Right atrium auricular region (tissue), 2 donors: ENCODE measurements at regions not wholly inside any gene's neighbourhood (a gene's known extent, or its start where the extent isn't known, plus 50 kb on each side); places are given as distances from the start of the nearest gene placed in this dataset.

Experiments
- DNase-seq: peaks from one replicate; pipeline ENCODE4 v3.0.0-alpha.2; 2019; ENCODE audit warnings: low spot score
- H3K27ac ChIP-seq, 2 donors: fragments of 200-600 bp; sonication (generic); 1 replicate in 1 of 2; 2 replicates in 1 of 2; pipeline ENCODE4 v1.5.1; 2016 to 2019
- H3K27me3 ChIP-seq, 2 donors: fragments of 200-600 bp; sonication (generic); one replicate each; pipeline versions ENCODE4 v1.5.1 to v1.6.0; 2017 to 2019
- H3K36me3 ChIP-seq: fragments of 200-600 bp; sonication (generic); one replicate; pipeline ENCODE4 v1.5.1; 2016
- H3K4me1 ChIP-seq, 2 donors: fragments of 200-600 bp; sonication (generic); one replicate each; pipeline versions ENCODE4 v1.5.1 to v1.6.0; 2017 to 2019
- H3K4me3 ChIP-seq, 2 donors: fragments of 200-600 bp; sonication (generic); 1 replicate in 1 of 2; 2 replicates in 1 of 2; pipeline ENCODE4 v1.5.1; 2017 to 2019; ENCODE audit warnings: mild to moderate bottlenecking in 1 of 2, moderate library complexity in 1 of 2
- H3K9me3 ChIP-seq, 2 donors: fragments of 200-600 bp; sonication (generic); one replicate each; pipeline ENCODE4 v1.5.1; 2019
- CTCF ChIP-seq, 2 donors: fragments of 200-600 bp; sonication (generic); IDR thresholded peaks; one replicate each; pipeline ENCODE4 v1.5.1; 2019; ENCODE audit warnings: antibody characterized with exemption in 2 of 2

- H3K27me3 ChIP-seq, result no peaks in the 10 kb centered on the region
- H3K9me3 ChIP-seq, result no peaks in the 10 kb centered on the region
- H3K36me3 ChIP-seq, result no peaks in the 10 kb centered on the region
- no peak for DNase-seq
- H3K27ac ChIP-seq, result no peak overlapping the region
- no peaks in the 10 kb centered on the region for H3K4me1 ChIP-seq
- H3K4me3 ChIP-seq, result no peak overlapping the region
- TF ChIP-seq CTCF (IDR thresholded peaks at IDR 0.05), result no peak
These were observed 134.0 kb upstream of the SERTAD2 start for GRCh38 chr2:64787698-64788097.

- Histone ChIP-seq H3K9me3 (no peaks in the 10 kb centered on the region), H3K36me3 (no peaks in the 10 kb centered on the region), H3K4me3 (no peak overlapping the region), H3K27ac (no peak overlapping the region), H3K27me3 (no peaks in the 10 kb centered on the region), H3K4me1 (no peaks in the 10 kb centered on the region)
- DNase-seq, result no peak
- TF ChIP-seq CTCF (IDR thresholded peaks at IDR 0.05), result no peak
These were observed 136.0 kb upstream of the SERTAD2 start for GRCh38 chr2:64789466-64790320.

GRCh38 chr2:64792300-64792699, 138.6 kb upstream of the SERTAD2 start:
- H3K9me3 ChIP-seq, result no peaks in the 10 kb centered on the region
- peak in 1 of 2 donors; percentile 28 for TF ChIP-seq CTCF (IDR thresholded peaks at IDR 0.05)
- H3K4me1 ChIP-seq, result no peaks in the 10 kb centered on the region
- no peaks in the 10 kb centered on the region for H3K36me3 ChIP-seq
- no peaks in the 10 kb centered on the region for H3K27me3 ChIP-seq
- DNase-seq, result no peak
- no peak overlapping the region for H3K4me3 ChIP-seq
- H3K27ac ChIP-seq, result no peak overlapping the region

GRCh38 chr2:64792995-64793639, 139.4 kb upstream of the SERTAD2 start:
- H3K4me3 ChIP-seq, result no peak overlapping the region
- no peak overlapping the region for H3K27ac ChIP-seq
- H3K36me3 ChIP-seq, result no peaks in the 10 kb centered on the region
- H3K27me3 ChIP-seq, result no peaks in the 10 kb centered on the region
- no peak for DNase-seq
- H3K4me1 ChIP-seq, result no peaks in the 10 kb centered on the region
- H3K9me3 ChIP-seq, result no peaks in the 10 kb centered on the region
- TF ChIP-seq CTCF (IDR thresholded peaks at IDR 0.05), result no peak

GRCh38 chr2:64793701-64794100, 140.0 kb upstream of the SERTAD2 start:
- Histone ChIP-seq H3K36me3 (no peaks in the 10 kb centered on the region), H3K27ac (no peak overlapping the region), H3K27me3 (no peaks in the 10 kb centered on the region), H3K4me1 (no peaks in the 10 kb centered on the region), H3K4me3 (no peak overlapping the region), H3K9me3 (no peaks in the 10 kb centered on the region)
- no peak for DNase-seq
- TF ChIP-seq CTCF (IDR thresholded peaks at IDR 0.05), result no peak
